Adrenal gland (tissue), 9 donors: ENCODE measurements at regions not wholly inside any gene's neighbourhood (a gene's known extent, or its start where the extent isn't known, plus 50 kb on each side); places are given as distances from the start of the nearest gene placed in this dataset.

Experiments
- DNase-seq, 7 donors: peaks; one replicate each; pipeline ENCODE4 v3.0.0-alpha.2; 2019 to 2020
- H3K27ac ChIP-seq, 5 donors: fragments of 200-600 bp; sonication (generic) in 4 of 5; 1 replicate in 3 of 5; 2 replicates in 2 of 5; pipeline versions ENCODE4 v1.5.1 to v1.8.0; 2016 to 2020; ENCODE audit warnings: mild to moderate bottlenecking in 1 of 5
- H3K27me3 ChIP-seq: fragments of 200-600 bp; 2 replicates; pipeline ENCODE4 v1.8.0; 2021
- H3K36me3 ChIP-seq, 2 donors: fragments of 200-600 bp; replicated peaks in 1 of 2; 1 replicate in 1 of 2; 2 replicates in 1 of 2; pipeline versions ENCODE4 v1.5.1 to v1.8.0; 2018 to 2022
- H3K4me1 ChIP-seq, 2 donors: fragments of 200-600 bp; replicated peaks in 1 of 2; 1 replicate in 1 of 2; 2 replicates in 1 of 2; pipeline versions ENCODE4 v1.5.1 to v1.8.0; 2018 to 2021
- H3K4me3 ChIP-seq, 4 donors: fragments of 200-600 bp; sonication (generic) in 3 of 4; one replicate each; pipeline ENCODE4 v1.5.1; 2016 to 2018
- H3K9me3 ChIP-seq, 3 donors: fragments of 200-600 bp; sonication (generic) in 1 of 3; replicated peaks in 1 of 3; 1 replicate in 2 of 3; 2 replicates in 1 of 3; pipeline versions ENCODE4 v1.5.1 to v1.8.0; 2016 to 2021
- CTCF ChIP-seq, 6 experiments: fragments of 450-650 bp in 4 of 6; fragments of 200-600 bp in 2 of 6; sonication (generic) in 1 of 6; IDR thresholded peaks; 1 replicate in 5 of 6; 2 replicates in 1 of 6; pipeline versions ENCODE4 v1.5.1 to v1.8.0; 2016 to 2021; ENCODE audit warnings: antibody characterized with exemption in 6 of 6, mild to moderate bottlenecking in 2 of 6, moderate library complexity in 1 of 6
- POLR2A ChIP-seq, 2 donors: fragments of 450-650 bp; IDR thresholded peaks; one replicate each; pipeline ENCODE4 v1.6.1; 2017; ENCODE audit warnings: antibody characterized with exemption in 2 of 2, mild to moderate bottlenecking in 2 of 2, moderate library complexity in 1 of 2
- WGBS, 4 donors: extraction: QIAGEN DNeasy Blood & Tissue Kit in 2 of 4; methylation state at CpG; one replicate each; pipeline versions ENCODE4 v1.1.5 to v1.1.7; 2013 to 2017; 5-methylcytosine and 5-hydroxymethylcytosine counted together
- intact Hi-C, 2 donors: fragments of 100-400 bp; cut with DNase I; formaldehyde crosslinking; loops; one replicate each; pipeline versions ENCODE4 v1.14.1 to v1.15.0; 2022 to 2023
- donor health status: healthy with polysubstance abuse.
- donor health status: Bipolar disorder and iron deficiency.
- donor health status: DM: yes; HTN: yes; CAD: no.
- donor health status: DM: no; HTN: no; CAD: no.
- donor health status: DM: no; HTN: no; CAD: no.

DNA sequence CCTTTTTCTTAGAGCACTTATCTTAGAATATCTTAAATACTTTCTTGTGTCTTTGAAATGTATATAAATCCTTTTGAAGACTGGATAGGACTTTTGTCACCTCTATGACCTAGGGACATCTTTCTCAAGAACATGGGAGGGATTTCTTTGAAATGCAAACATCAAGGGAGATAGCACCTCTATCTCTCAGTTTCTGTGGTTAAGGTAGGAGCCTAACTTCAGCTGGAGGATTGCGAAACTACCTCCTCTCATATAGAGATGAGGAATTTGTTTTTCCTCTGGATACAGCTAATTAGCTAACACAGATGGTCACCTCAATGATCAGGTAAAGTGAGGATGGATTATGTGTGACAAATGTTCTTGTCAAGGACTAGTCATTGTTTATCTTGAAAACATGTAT is 631.3 kb upstream of the IMPG1 start:
- H3K27me3 ChIP-seq, result no peaks in the 10 kb centered on the region
- TF ChIP-seq CTCF (IDR thresholded peaks at IDR 0.05) (no peak), POLR2A (IDR thresholded peaks at IDR 0.05) (no peak)
- H3K27ac ChIP-seq, result no peak overlapping the region
- no peaks in the 10 kb centered on the region for H3K4me1 ChIP-seq
- no peaks in the 10 kb centered on the region for H3K9me3 ChIP-seq
- H3K36me3 ChIP-seq, result no peaks in the 10 kb centered on the region
- H3K4me3 ChIP-seq, result no peak overlapping the region
- WGBS, 4 donors, result 80 to 100% (median 96%) methylated on average over 1 of the region's 1 CpG
- intact Hi-C loops, result no loop called here
- no peak for DNase-seq

GRCh38 chr6:76703285-76703684 is 630.8 kb upstream of the IMPG1 start:
- Histone ChIP-seq H3K9me3 (no peaks in the 10 kb centered on the region), H3K4me1 (no peaks in the 10 kb centered on the region), H3K27ac (no peak overlapping the region), H3K27me3 (no peaks in the 10 kb centered on the region), H3K36me3 (no peaks in the 10 kb centered on the region), H3K4me3 (no peak overlapping the region)
- no peak for DNase-seq
- WGBS, 4 donors, result 90 to 97% (median 94%) methylated on average over 2 of the region's 2 CpGs
- TF ChIP-seq POLR2A (IDR thresholded peaks at IDR 0.05) (no peak), CTCF (IDR thresholded peaks at IDR 0.05) (no peak)
- intact Hi-C loops, result no loop called here

DNA sequence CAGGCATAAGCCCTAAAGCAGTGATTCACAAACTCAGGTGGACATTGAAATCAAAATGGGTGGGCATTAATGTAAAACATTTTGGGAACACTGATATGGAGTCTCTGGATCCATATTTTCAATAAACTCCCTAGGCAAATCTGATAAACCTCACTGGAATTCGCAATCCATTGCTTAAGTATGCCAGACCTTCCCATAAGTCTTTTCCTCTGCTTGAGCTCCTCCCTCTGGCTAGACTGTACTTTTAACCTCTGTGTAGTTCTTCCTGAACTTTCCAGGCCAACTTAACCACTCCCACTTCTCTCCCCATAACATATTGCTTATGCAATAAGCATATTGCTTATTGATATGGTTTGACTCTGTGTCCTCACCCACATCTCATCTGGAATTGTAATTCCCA is 629.7 kb upstream of the IMPG1 start:
- WGBS, 4 donors, result 76 to 94% (median 82%) methylated on average over 1 of the region's 1 CpG
- Histone ChIP-seq H3K9me3 (no peaks in the 10 kb centered on the region), H3K27me3 (no peaks in the 10 kb centered on the region), H3K27ac (no peak overlapping the region), H3K4me1 (no peaks in the 10 kb centered on the region), H3K4me3 (no peak overlapping the region), H3K36me3 (no peaks in the 10 kb centered on the region)
- intact Hi-C loops, result no loop called here
- no peak for DNase-seq
- no peak for TF ChIP-seq POLR2A (IDR thresholded peaks at IDR 0.05)
- TF ChIP-seq CTCF (IDR thresholded peaks at IDR 0.05), result no peak

- no peak for DNase-seq
- Histone ChIP-seq H3K27ac (no peak overlapping the region), H3K9me3 (no peaks in the 10 kb centered on the region), H3K36me3 (no peaks in the 10 kb centered on the region), H3K4me1 (no peaks in the 10 kb centered on the region), H3K27me3 (no peaks in the 10 kb centered on the region), H3K4me3 (no peak overlapping the region)
- WGBS, 4 donors, result 27 to 52% (median 44%) methylated on average over 3 of the region's 3 CpGs
- intact Hi-C loops, result no loop called here
- TF ChIP-seq POLR2A (IDR thresholded peaks at IDR 0.05) (no peak), CTCF (IDR thresholded peaks at IDR 0.05) (peak in 3 of 6 experiments; percentile 8 to 55 (median 15))
Measured at GRCh38 chr6:76701610-76702009, 629.1 kb upstream of the IMPG1 start.
